ENCODE measurements at regions not wholly inside any gene's neighbourhood (a gene's known extent, or its start where the extent isn't known, plus 50 kb on each side); places are given as distances from the start of the nearest gene placed in this dataset.

DNA sequence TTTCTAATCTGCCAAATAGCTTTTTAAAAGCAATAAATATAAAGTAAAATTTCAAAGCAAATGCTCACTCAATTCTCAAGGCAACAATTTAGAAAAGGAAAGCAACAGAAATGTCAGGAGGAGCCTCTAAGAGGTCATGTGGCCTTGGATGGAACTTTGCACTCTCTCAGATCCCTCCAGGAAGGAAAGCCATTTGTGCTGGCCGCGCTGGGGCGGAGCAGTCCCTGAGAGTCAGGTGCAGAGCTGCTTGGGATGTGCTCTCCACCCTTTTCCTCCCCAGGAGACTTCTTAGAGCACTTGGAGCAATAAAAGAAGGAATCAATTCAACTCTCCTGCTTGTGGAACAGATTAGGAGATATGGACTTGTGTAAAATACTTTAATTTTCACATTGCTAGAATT, 379.8 kb upstream of the LINC00305 start:
- ATAC-seq (no peak), DNase-seq (ENCODE audit: extremely low read depth in 1 of 4, low spot score in 3 of 4) (no peak), FAIRE-seq (no peak)
- intact Hi-C loops (cut with micrococcal nuclease), result no loop called here
- no peak overlapping the region for H3K9ac ChIP-seq (ENCODE audit: insufficient read depth in 1 of 2, low read depth in 2 of 2, low read length in 2 of 2)
- 0% methylated on average over 3 of the region's 3 CpGs for WGBS (ENCODE audit: insufficient coverage, low coverage, missing lambda C conversion rate)
- CTCF ChIA-PET (ENCODE audit: low intra/inter-chr PET ratio), result no interaction called here
- no TSS peak for BruUV-seq (replicated peaks)
- no peaks in the 10 kb centered on the region for H4K20me1 ChIP-seq (replicated peaks; ENCODE audit: control insufficient read depth, insufficient read depth, low read length)
- no peak overlapping the region for H3K27ac ChIP-seq (ENCODE audit: extremely low read depth, low read depth, low read length)
- no peaks in the 10 kb centered on the region for H3K36me3 ChIP-seq (ENCODE audit: control insufficient read depth, insufficient read depth, low read length)
- no peak overlapping the region for H2AFZ ChIP-seq (ENCODE audit: low read depth, low read length)
- no peaks in the 10 kb centered on the region for H3K79me2 ChIP-seq (ENCODE audit: control insufficient read depth, insufficient read depth, low read length)
- POLR2A ChIA-PET, result no interaction called here
- no peaks in the 10 kb centered on the region for H3K9me1 ChIP-seq (ENCODE audit: control insufficient read depth, insufficient read depth, low read length)
- H3K4me2 ChIP-seq (ENCODE audit: insufficient read depth, low read length), result no peak overlapping the region
- in situ Hi-C loops (cut with MboI), result no loop called here
- no peaks in the 10 kb centered on the region for H3K27me3 ChIP-seq (ENCODE audit: control insufficient read depth in 2 of 2, insufficient read depth in 2 of 2, low read length in 2 of 2)
- TF ChIP-seq TFAM (CRISPR knock-in tag; conservative IDR thresholded peaks at IDR 0.05), result no peak
- no peak for TF ChIP-seq TRIM24 (IDR thresholded peaks at IDR 0.05)
- TF ChIP-seq NFE2 (IDR thresholded peaks at IDR 0.05; ENCODE audit: low read depth), result no peak
- TF ChIP-seq SREBF2 (CRISPR knock-in tag; IDR thresholded peaks at IDR 0.05), result no peak
- TF ChIP-seq KAT2B (IDR thresholded peaks at IDR 0.05; ENCODE audit: low read depth, low read length), result no peak
- TF ChIP-seq PHTF2 (CRISPR knock-in tag; IDR thresholded peaks at IDR 0.05), result no peak
- TF ChIP-seq TEAD2 (tag; IDR thresholded peaks at IDR 0.05), result no peak
- TF ChIP-seq, protein P1, sequence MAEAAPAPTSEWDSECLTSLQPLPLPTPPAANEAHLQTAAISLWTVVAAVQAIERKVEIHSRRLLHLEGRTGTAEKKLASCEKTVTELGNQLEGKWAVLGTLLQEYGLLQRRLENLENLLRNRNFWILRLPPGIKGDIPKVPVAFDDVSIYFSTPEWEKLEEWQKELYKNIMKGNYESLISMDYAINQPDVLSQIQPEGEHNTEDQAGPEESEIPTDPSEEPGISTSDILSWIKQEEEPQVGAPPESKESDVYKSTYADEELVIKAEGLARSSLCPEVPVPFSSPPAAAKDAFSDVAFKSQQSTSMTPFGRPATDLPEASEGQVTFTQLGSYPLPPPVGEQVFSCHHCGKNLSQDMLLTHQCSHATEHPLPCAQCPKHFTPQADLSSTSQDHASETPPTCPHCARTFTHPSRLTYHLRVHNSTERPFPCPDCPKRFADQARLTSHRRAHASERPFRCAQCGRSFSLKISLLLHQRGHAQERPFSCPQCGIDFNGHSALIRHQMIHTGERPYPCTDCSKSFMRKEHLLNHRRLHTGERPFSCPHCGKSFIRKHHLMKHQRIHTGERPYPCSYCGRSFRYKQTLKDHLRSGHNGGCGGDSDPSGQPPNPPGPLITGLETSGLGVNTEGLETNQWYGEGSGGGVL (CRISPR knock-in tag; IDR thresholded peaks at IDR 0.05), result no peak
- TF ChIP-seq, protein P2, sequence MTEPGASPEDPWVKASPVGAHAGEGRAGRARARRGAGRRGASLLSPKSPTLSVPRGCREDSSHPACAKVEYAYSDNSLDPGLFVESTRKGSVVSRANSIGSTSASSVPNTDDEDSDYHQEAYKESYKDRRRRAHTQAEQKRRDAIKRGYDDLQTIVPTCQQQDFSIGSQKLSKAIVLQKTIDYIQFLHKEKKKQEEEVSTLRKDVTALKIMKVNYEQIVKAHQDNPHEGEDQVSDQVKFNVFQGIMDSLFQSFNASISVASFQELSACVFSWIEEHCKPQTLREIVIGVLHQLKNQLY (CRISPR knock-in tag; conservative IDR thresholded peaks at IDR 0.05), result no peak
- TF ChIP-seq DEAF1 (CRISPR knock-in tag; IDR thresholded peaks at IDR 0.05), result no peak
- no peak for TF ChIP-seq ZBTB17 (CRISPR knock-in tag; IDR thresholded peaks at IDR 0.05)
- no peak for TF ChIP-seq ZBTB12 (CRISPR knock-in tag; IDR thresholded peaks at IDR 0.05)
- no peak for TF ChIP-seq ZBTB26 (CRISPR knock-in tag; IDR thresholded peaks at IDR 0.05)
- TF ChIP-seq ZEB2 (IDR thresholded peaks at IDR 0.05), result no peak
- TF ChIP-seq CHCHD3 (CRISPR knock-in tag; IDR thresholded peaks at IDR 0.05), result no peak
- no peaks in the 10 kb centered on the region for H3K4me1 ChIP-seq (replicated peaks in 1 of 2; ENCODE audit: control insufficient read depth in 2 of 2, insufficient read depth in 2 of 2, low read length in 2 of 2)
- H3K9me3 ChIP-seq (replicated peaks; ENCODE audit: control insufficient read depth, insufficient read depth, low read depth, low read length), result no peaks in the 10 kb centered on the region
- H3K4me3 ChIP-seq, result no peak overlapping the region

All from K562 (cell line).